HepG2 (cell line): ENCODE measurements at regions not wholly inside any gene's neighbourhood (a gene's known extent, or its start where the extent isn't known, plus 50 kb on each side); places are given as distances from the start of the nearest gene placed in this dataset.

ENCODE experiments used
- ATAC-seq: fragments of 200-7000 bp; cut with Tn5 transposase; 3 replicates; pipeline ENCODE4 v1.9.1; 2020; ENCODE audit warnings: mild to moderate bottlenecking, moderate library complexity
- BruUV-seq: library from RNA; stranded (reverse); fragments of 400-500 nt; replicated peaks from 2 replicates; lab custom pipeline; 2021; lab: Mats Ljungman, UMichigan
- CTCF ChIA-PET: fragments of 300-600 bp; formaldehyde crosslinking; extraction: SDS; loops from one replicate; lab custom pipeline; 2021; ENCODE audit warnings: low total read pairs, inconsistent platforms, low intra/inter-chr PET ratio; lab: Yijun Ruan, JAX
- POLR2A ChIA-PET: fragments of 350-600 bp; sonication (Branson Sonifier 250); formaldehyde crosslinking; loops from one replicate; lab custom pipeline; 2020; ENCODE audit warnings: antibody characterized with exemption, inconsistent platforms; lab: Yijun Ruan, JAX
- DNase-seq: peaks from one replicate; pipeline ENCODE4 v3.0.0-alpha.2; 2015; ENCODE audit warnings: low spot score
- FAIRE-seq: peaks from 3 replicates; lab custom pipeline; 2011; peaks lifted over from hg19 to GRCh38; lab: Jason Lieb, UNC
- H2AFZ ChIP-seq: one replicate; pipeline ENCODE4 v1.6.1; 2011; ENCODE audit warnings: low read length, inconsistent platforms
- H3K27ac ChIP-seq: fragments of 300-600 bp; 3 replicates; pipeline ENCODE4 v1.8.0; 2011; ENCODE audit warnings: mixed run types, mild to moderate bottlenecking, mixed read lengths, low read length, inconsistent platforms; ENCODE audit not compliant: insufficient read depth; ENCODE audit errors: extremely low read length
- H3K27me3 ChIP-seq, 2 experiments: fragments of 200-600 bp in 1 of 2; 2 replicates in 1 of 2; 3 replicates in 1 of 2; pipeline versions ENCODE4 v1.6.0 to v1.8.0; 2011; ENCODE audit warnings: low read length in 2 of 2, mild to moderate bottlenecking in 2 of 2, moderate library complexity in 2 of 2, inconsistent platforms in 1 of 2; ENCODE audit not compliant: insufficient read depth in 2 of 2, control insufficient read depth in 1 of 2
- H3K36me3 ChIP-seq, 2 experiments: fragments of 200-600 bp in 1 of 2; replicated peaks in 1 of 2; 2 replicates in 1 of 2; 3 replicates in 1 of 2; pipeline versions ENCODE4 v1.5.1 to v1.8.0; 2011; ENCODE audit warnings: low read length in 2 of 2, inconsistent platforms in 1 of 2; ENCODE audit not compliant: insufficient read depth in 2 of 2, control insufficient read depth in 1 of 2
- H3K4me1 ChIP-seq: 2 replicates; pipeline ENCODE4 v1.5.1; 2012; ENCODE audit warnings: low read length, inconsistent platforms; ENCODE audit not compliant: insufficient read depth
- H3K4me2 ChIP-seq: 2 replicates; pipeline ENCODE4 v1.6.0; 2011; ENCODE audit warnings: low read depth, low read length, inconsistent platforms
- H3K4me3 ChIP-seq, 3 experiments: fragments of 200-600 bp in 1 of 3; sonication (generic), shearing (Covaris generic) in 1 of 3; replicated peaks in 1 of 3; 2 replicates each; pipeline ENCODE4 v1.5.1; 2011 to 2016; ENCODE audit warnings: low read length in 3 of 3, inconsistent platforms in 2 of 3, low read depth in 2 of 3, mild to moderate bottlenecking in 2 of 3, control low read depth in 1 of 3, mixed read lengths in 1 of 3; ENCODE audit not compliant: insufficient read depth in 1 of 3
- H3K79me2 ChIP-seq: one replicate; pipeline ENCODE4 v1.6.1; 2011; ENCODE audit warnings: low read length, inconsistent platforms; ENCODE audit not compliant: insufficient read depth
- H3K9ac ChIP-seq: 2 replicates; pipeline ENCODE4 v1.6.0; 2011; ENCODE audit warnings: mild to moderate bottlenecking, low read depth, low read length, inconsistent platforms; ENCODE audit not compliant: insufficient read depth
- H3K9me3 ChIP-seq: 2 replicates; pipeline ENCODE4 v1.5.1; 2012; ENCODE audit warnings: mild to moderate bottlenecking, low read length
- H4K20me1 ChIP-seq: 2 replicates; pipeline ENCODE4 v1.6.0; 2011; ENCODE audit warnings: inconsistent platforms, mild to moderate bottlenecking, low read length, moderate library complexity; ENCODE audit not compliant: insufficient read depth
- DZIP1 ChIP-seq: sonication (generic); formaldehyde crosslinking; IDR thresholded peaks from 2 replicates; pipeline ENCODE4 v1.5.0; 2020; ENCODE audit warnings: mild to moderate bottlenecking, missing genetic modification reagents
- FOXM1 ChIP-seq: sonication (generic); formaldehyde crosslinking; IDR thresholded peaks from 2 replicates; pipeline ENCODE4 v1.5.0; 2020; ENCODE audit warnings: missing genetic modification reagents
- HES4 ChIP-seq: sonication (generic); formaldehyde crosslinking; IDR thresholded peaks from 2 replicates; pipeline ENCODE4 v1.9.0; 2021; ENCODE audit warnings: mild to moderate bottlenecking, missing genetic modification reagents, borderline replicate concordance
- HOXA5 ChIP-seq: sonication (generic); formaldehyde crosslinking; IDR thresholded peaks from 2 replicates; pipeline ENCODE4 v1.4.0; 2020; ENCODE audit warnings: missing genetic modification reagents
- IKZF4 ChIP-seq: sonication (generic); formaldehyde crosslinking; IDR thresholded peaks from 2 replicates; pipeline ENCODE4 v1.5.1; 2020; ENCODE audit warnings: borderline replicate concordance, mild to moderate bottlenecking, low read depth, missing genetic modification reagents; ENCODE audit errors: not compliant biosample characterization
- RBM22 ChIP-seq: fragments of 200-400 bp; formaldehyde crosslinking; optimal IDR thresholded peaks from 2 replicates; pipeline ENCODE3; 2017; ENCODE audit warnings: mild to moderate bottlenecking, low read length, moderate library complexity
- RXRA ChIP-seq: sonication (generic); formaldehyde crosslinking; IDR thresholded peaks from 2 replicates; pipeline ENCODE4 v1.5.1; 2020; ENCODE audit warnings: missing genetic modification reagents
- SIX1 ChIP-seq: sonication (generic); formaldehyde crosslinking; IDR thresholded peaks from 2 replicates; pipeline ENCODE4 v1.4.0; 2020; ENCODE audit warnings: missing genetic modification reagents, borderline replicate concordance
- SRSF1 ChIP-seq: fragments of 200-400 bp; formaldehyde crosslinking; optimal IDR thresholded peaks from 2 replicates; pipeline ENCODE3; 2017; ENCODE audit warnings: mild to moderate bottlenecking, low read depth, low read length, moderate library complexity
- TBX2 ChIP-seq: sonication (generic); formaldehyde crosslinking; IDR thresholded peaks from 2 replicates; pipeline ENCODE4 v1.5.0; 2020; ENCODE audit warnings: missing genetic modification reagents, mild to moderate bottlenecking, borderline replicate concordance
- TSC22D2 ChIP-seq: sonication (generic); formaldehyde crosslinking; IDR thresholded peaks from 2 replicates; pipeline ENCODE4 v1.5.1; 2020; ENCODE audit warnings: missing genetic modification reagents, mild to moderate bottlenecking, borderline replicate concordance
- ZBTB46 ChIP-seq: sonication (generic); formaldehyde crosslinking; IDR thresholded peaks from 2 replicates; pipeline ENCODE4 v1.4.0; 2020; ENCODE audit warnings: mild to moderate bottlenecking, missing genetic modification reagents, borderline replicate concordance
- ZNF878 ChIP-seq: sonication (generic); formaldehyde crosslinking; IDR thresholded peaks from 2 replicates; pipeline ENCODE4 v1.8.1; 2023; ENCODE audit warnings: mild to moderate bottlenecking, missing genetic modification reagents, moderate library complexity
- WGBS: methylation state at CpG from one replicate; pipeline ENCODE4 v1.1.6; 2017; ENCODE audit warnings: low lambda C conversion rate; 5-methylcytosine and 5-hydroxymethylcytosine counted together
- in situ Hi-C: cut with HindIII; loops from 2 replicates; pipeline ENCODE4 v1.10.0; 2017; ENCODE audit warnings: low pct_unique_long_range_greater_than_20kb; ENCODE audit not compliant: extremely low pct_ligation_motif_present
- intact Hi-C: fragments of 100-400 bp; cut with micrococcal nuclease; formaldehyde crosslinking; loops from one replicate; pipeline ENCODE4 v1.10.0; 2022; ENCODE audit not compliant: unreplicated experiment
- TF ChIP-seq, protein P1 (sequence below): sonication (generic); formaldehyde crosslinking; IDR thresholded peaks from 2 replicates; pipeline ENCODE4 v1.8.0; 2022; ENCODE audit warnings: mild to moderate bottlenecking, missing genetic modification reagents; ENCODE audit not compliant: insufficient replicate concordance

DNA sequence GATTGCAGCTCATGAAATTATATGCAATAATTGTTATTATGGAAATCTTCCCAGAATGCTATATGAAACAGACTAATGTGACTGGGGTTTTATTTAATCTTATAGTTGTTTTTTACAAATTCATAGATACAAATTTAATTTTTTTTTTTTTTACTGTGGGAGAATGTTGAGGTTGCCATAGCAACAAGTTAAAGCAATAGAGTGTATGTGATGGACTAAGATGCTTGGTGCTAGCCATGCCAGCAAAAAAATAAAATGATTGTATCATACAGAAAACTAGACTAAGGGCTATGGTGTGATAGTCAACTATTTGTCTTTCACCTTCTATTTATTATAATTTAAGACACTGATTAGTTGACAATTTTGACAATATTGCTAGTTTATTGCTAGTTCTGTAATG lies 163.2 kb upstream of the BLID start (continued):
- TF ChIP-seq TSC22D2 (CRISPR knock-in tag), result no peak
- TF ChIP-seq HES4 (CRISPR knock-in tag), result no peak
- no peak for TF ChIP-seq DZIP1 (CRISPR knock-in tag)
- TF ChIP-seq ZBTB46 (CRISPR knock-in tag), result no peak
- TF ChIP-seq, protein P1, sequence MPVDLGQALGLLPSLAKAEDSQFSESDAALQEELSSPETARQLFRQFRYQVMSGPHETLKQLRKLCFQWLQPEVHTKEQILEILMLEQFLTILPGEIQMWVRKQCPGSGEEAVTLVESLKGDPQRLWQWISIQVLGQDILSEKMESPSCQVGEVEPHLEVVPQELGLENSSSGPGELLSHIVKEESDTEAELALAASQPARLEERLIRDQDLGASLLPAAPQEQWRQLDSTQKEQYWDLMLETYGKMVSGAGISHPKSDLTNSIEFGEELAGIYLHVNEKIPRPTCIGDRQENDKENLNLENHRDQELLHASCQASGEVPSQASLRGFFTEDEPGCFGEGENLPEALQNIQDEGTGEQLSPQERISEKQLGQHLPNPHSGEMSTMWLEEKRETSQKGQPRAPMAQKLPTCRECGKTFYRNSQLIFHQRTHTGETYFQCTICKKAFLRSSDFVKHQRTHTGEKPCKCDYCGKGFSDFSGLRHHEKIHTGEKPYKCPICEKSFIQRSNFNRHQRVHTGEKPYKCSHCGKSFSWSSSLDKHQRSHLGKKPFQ (CRISPR knock-in tag), result no peak

DNA sequence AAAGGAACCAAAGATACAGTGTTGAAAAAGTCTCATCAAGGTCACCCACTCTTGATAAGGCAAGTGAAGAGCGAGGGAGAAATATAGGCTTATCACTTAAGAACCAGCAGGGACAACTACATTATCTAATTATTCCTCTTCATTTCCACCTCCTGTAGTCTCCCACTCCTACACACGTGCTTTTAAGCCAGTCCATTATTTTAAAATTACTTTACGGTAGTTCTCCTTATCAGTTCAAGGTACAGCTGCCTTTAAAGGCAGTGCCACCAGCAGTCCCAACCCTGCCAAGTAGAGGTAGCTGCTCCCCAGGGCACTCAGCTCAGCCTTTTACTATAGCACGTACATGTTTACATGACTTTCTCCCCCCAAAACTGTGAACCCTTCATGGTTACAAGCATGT lies 161.5 kb upstream of the BLID start:
- no peak overlapping the region for H3K4me3 ChIP-seq
- H3K9ac ChIP-seq, result no peak overlapping the region
- no peak overlapping the region for H3K27ac ChIP-seq
- ChIA-PET POLR2A (no interaction called here), CTCF (no interaction called here)
- H3K4me2 ChIP-seq, result no peak overlapping the region
- no peaks in the 10 kb centered on the region for H3K9me3 ChIP-seq
- H3K36me3 ChIP-seq, result no peaks in the 10 kb centered on the region
- H3K4me1 ChIP-seq, result no peaks in the 10 kb centered on the region
- intact Hi-C loops (no loop called here), in situ Hi-C loops (no loop called here)
- ATAC-seq (no peak), DNase-seq (no peak), FAIRE-seq (no peak)
- no peak overlapping the region for H2AFZ ChIP-seq
- no peaks in the 10 kb centered on the region for H3K79me2 ChIP-seq
- no peaks in the 10 kb centered on the region for H3K27me3 ChIP-seq
- WGBS, result 41% methylated on average over 4 of the region's 4 CpGs
- no TSS peak for BruUV-seq
- H4K20me1 ChIP-seq, result no peaks in the 10 kb centered on the region
- TF ChIP-seq SIX1 (no peak), HOXA5 (CRISPR knock-in tag) (no peak), RBM22 (no peak), TBX2 (no peak), ZNF878 (CRISPR knock-in tag) (no peak), SRSF1 (no peak), RXRA (CRISPR knock-in tag) (no peak), IKZF4 (no peak), FOXM1 (CRISPR knock-in tag) (no peak)
